ENCODE measurements at regions not wholly inside any gene's neighbourhood (a gene's known extent, or its start where the extent isn't known, plus 50 kb on each side); places are given as distances from the start of the nearest gene placed in this dataset.

- H3K27me3 Mint-ChIP-seq (ENCODE audit: insufficient read depth): no peaks in the 10 kb centered on the region
- Histone ChIP-seq H3K27ac (ENCODE audit: low read depth, low read length) (no peak overlapping the region), H3K36me3 (ENCODE audit: control insufficient read depth, insufficient read depth, low read length) (no peaks in the 10 kb centered on the region), H3K4me3 (ENCODE audit: low read length) (no peak overlapping the region), H3K4me1 (ENCODE audit: control insufficient read depth, insufficient read depth, low read length) (no peaks in the 10 kb centered on the region), H3K27me3 (ENCODE audit: control insufficient read depth, insufficient read depth, low read length, poor library complexity, severe bottlenecking) (no peaks in the 10 kb centered on the region), H3K9ac (ENCODE audit: extremely low read depth, low read length, poor library complexity, severe bottlenecking) (no peak overlapping the region), H3K9me3 (ENCODE audit: control insufficient read depth, low read length) (no peaks in the 10 kb centered on the region)
- TF ChIP-seq CTCF (conservative IDR thresholded peaks at IDR 0.05): no peak
- 71 to 81% methylated on average over 4 of the region's 4 CpGs for WGBS, 2 experiments (ENCODE audit: insufficient coverage in 1 of 2, insufficient read length in 1 of 2)
- DNase-seq: no peak
- H3K27ac Mint-ChIP-seq: no peak overlapping the region
- H3K4me3 Mint-ChIP-seq: no peak overlapping the region
- peaks cover 24% of the 10 kb centered on the region for H3K4me1 Mint-ChIP-seq
- H3K36me3 Mint-ChIP-seq (ENCODE audit: low read depth): no peaks in the 10 kb centered on the region
- no peaks in the 10 kb centered on the region for H3K9me3 Mint-ChIP-seq
Measured at GRCh38 chr6:12426121-12426520, 136.0 kb downstream of the EDN1 start.

- H3K27me3 Mint-ChIP-seq (ENCODE audit: insufficient read depth): no peaks in the 10 kb centered on the region
- H3K9me3 Mint-ChIP-seq: peaks cover 18% of the 10 kb centered on the region
- H3K9me3 ChIP-seq (ENCODE audit: control insufficient read depth, low read length): peaks cover 15% of the 10 kb centered on the region
- no peak overlapping the region for H3K4me3 Mint-ChIP-seq
- WGBS, 2 experiments (ENCODE audit: insufficient coverage in 1 of 2, insufficient read length in 1 of 2): 10 to 36% methylated on average over 1 to 3 of the region's 3 CpGs
- H3K36me3 ChIP-seq (ENCODE audit: control insufficient read depth, insufficient read depth, low read length): no peaks in the 10 kb centered on the region
- DNase-seq: no peak
- H3K27me3 ChIP-seq (ENCODE audit: control insufficient read depth, insufficient read depth, low read length, poor library complexity, severe bottlenecking): no peaks in the 10 kb centered on the region
- H3K36me3 Mint-ChIP-seq (ENCODE audit: low read depth): no peaks in the 10 kb centered on the region
- TF ChIP-seq CTCF (conservative IDR thresholded peaks at IDR 0.05): no peak
- H3K27ac Mint-ChIP-seq: no peak overlapping the region
- H3K4me1 ChIP-seq (ENCODE audit: control insufficient read depth, insufficient read depth, low read length): no peaks in the 10 kb centered on the region
- H3K4me1 Mint-ChIP-seq: peaks cover 9% of the 10 kb centered on the region
- no peak overlapping the region for H3K27ac ChIP-seq (ENCODE audit: low read depth, low read length)
- H3K4me3 ChIP-seq (ENCODE audit: low read length): no peak overlapping the region
- no peak overlapping the region for H3K9ac ChIP-seq (ENCODE audit: extremely low read depth, low read length, poor library complexity, severe bottlenecking)
Measured at GRCh38 chr6:12431023-12431422, 140.9 kb downstream of the EDN1 start.

GRCh38 chr6:12436224-12436623, 146.1 kb downstream of the EDN1 start:
- Histone ChIP-seq H3K27ac (ENCODE audit: low read depth, low read length) (no peak overlapping the region), H3K4me1 (ENCODE audit: control insufficient read depth, insufficient read depth, low read length) (no peaks in the 10 kb centered on the region), H3K36me3 (ENCODE audit: control insufficient read depth, insufficient read depth, low read length) (no peaks in the 10 kb centered on the region), H3K9me3 (ENCODE audit: control insufficient read depth, low read length) (peaks cover 27% of the 10 kb centered on the region), H3K27me3 (ENCODE audit: control insufficient read depth, insufficient read depth, low read length, poor library complexity, severe bottlenecking) (peaks cover under 1% of the 10 kb centered on the region), H3K4me3 (ENCODE audit: low read length) (no peak overlapping the region), H3K9ac (ENCODE audit: extremely low read depth, low read length, poor library complexity, severe bottlenecking) (no peak overlapping the region)
- peaks cover 3% of the 10 kb centered on the region for H3K27me3 Mint-ChIP-seq (ENCODE audit: insufficient read depth)
- DNase-seq: no peak
- H3K4me1 Mint-ChIP-seq: peaks cover 2% of the 10 kb centered on the region
- H3K9me3 Mint-ChIP-seq: peaks cover 22% of the 10 kb centered on the region
- WGBS, 2 experiments (ENCODE audit: insufficient coverage in 1 of 2, insufficient read length in 1 of 2): 50 to 80% methylated on average over 2 to 3 of the region's 3 CpGs
- TF ChIP-seq CTCF (conservative IDR thresholded peaks at IDR 0.05): no peak
- H3K36me3 Mint-ChIP-seq (ENCODE audit: low read depth): no peaks in the 10 kb centered on the region
- H3K4me3 Mint-ChIP-seq: no peak overlapping the region
- no peak overlapping the region for H3K27ac Mint-ChIP-seq
